Breast epithelium (tissue), 3 donors: ENCODE measurements at regions not wholly inside any gene's neighbourhood (a gene's known extent, or its start where the extent isn't known, plus 50 kb on each side); places are given as distances from the start of the nearest gene placed in this dataset.

Experiments used
- POLR2A ChIP-seq: fragments of 450-650 bp; IDR thresholded peaks from one replicate; pipeline ENCODE4 v1.6.1; 2016; ENCODE audit warnings: antibody characterized with exemption, mild to moderate bottlenecking, moderate library complexity
- POLR2AphosphoS5 ChIP-seq, 3 donors: sonication (generic); formaldehyde crosslinking; IDR thresholded peaks; one replicate each; pipeline ENCODE4 v1.6.1; 2017; ENCODE audit warnings: antibody characterized with exemption in 3 of 3
- TF ChIP-seq, protein P1 (sequence below), 3 donors: fragments of 450-650 bp; IDR thresholded peaks; one replicate each; pipeline ENCODE4 v1.5.1; 2016 to 2017; ENCODE audit warnings: antibody characterized with exemption in 3 of 3, mild to moderate bottlenecking in 3 of 3, moderate library complexity in 3 of 3

GRCh38 chr3:1823867-1824266 is 274.8 kb upstream of the CNTN4 start:
- TF ChIP-seq, protein P1, sequence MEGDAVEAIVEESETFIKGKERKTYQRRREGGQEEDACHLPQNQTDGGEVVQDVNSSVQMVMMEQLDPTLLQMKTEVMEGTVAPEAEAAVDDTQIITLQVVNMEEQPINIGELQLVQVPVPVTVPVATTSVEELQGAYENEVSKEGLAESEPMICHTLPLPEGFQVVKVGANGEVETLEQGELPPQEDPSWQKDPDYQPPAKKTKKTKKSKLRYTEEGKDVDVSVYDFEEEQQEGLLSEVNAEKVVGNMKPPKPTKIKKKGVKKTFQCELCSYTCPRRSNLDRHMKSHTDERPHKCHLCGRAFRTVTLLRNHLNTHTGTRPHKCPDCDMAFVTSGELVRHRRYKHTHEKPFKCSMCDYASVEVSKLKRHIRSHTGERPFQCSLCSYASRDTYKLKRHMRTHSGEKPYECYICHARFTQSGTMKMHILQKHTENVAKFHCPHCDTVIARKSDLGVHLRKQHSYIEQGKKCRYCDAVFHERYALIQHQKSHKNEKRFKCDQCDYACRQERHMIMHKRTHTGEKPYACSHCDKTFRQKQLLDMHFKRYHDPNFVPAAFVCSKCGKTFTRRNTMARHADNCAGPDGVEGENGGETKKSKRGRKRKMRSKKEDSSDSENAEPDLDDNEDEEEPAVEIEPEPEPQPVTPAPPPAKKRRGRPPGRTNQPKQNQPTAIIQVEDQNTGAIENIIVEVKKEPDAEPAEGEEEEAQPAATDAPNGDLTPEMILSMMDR (IDR thresholded peaks at IDR 0.05) = no peak
- TF ChIP-seq POLR2AphosphoS5 (IDR thresholded peaks at IDR 0.05) = no peak
- no peak for TF ChIP-seq POLR2A
